NCI-H510A treated with DMSO at 0.1 percent for 48 hours (cell line): ENCODE measurements at regions not wholly inside any gene's neighbourhood (a gene's known extent, or its start where the extent isn't known, plus 50 kb on each side); places are given as distances from the start of the nearest gene placed in this dataset.

Experiments used
- DNase-seq: peaks from one replicate; lab custom pipeline; 2025; lab: John Stamatoyannopoulos, UW

DNA sequence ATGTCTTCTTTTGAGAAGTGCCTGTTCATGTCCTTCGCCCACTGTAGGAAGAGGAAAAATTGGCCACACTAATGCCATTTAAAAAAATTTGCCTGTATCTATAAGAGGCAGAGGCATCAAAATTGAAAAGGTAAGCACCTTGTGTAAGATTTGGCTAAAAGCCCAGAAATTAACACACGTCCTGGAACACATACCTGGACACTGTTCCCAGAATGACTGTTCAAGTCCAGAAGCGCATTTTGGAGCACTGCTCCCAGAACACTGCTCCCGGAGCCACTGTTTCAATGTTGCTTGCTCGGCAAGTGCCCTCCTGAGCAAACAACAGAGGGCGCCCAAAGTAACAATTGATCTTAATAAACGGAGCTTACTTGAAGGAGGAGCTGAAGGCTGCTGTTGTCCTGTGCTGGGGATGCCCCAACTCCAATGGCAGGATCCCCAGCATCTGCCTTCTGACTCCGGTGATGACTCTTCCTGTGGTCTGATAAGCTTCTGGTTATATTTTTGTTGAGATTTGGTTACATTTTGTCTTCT lies 1958.6 kb downstream of the C4orf33 start:
- no peak for DNase-seq

GRCh38 chr4:131061734-131062133 lies 1965.8 kb downstream of the C4orf33 start:
- DNase-seq, result no peak

DNA sequence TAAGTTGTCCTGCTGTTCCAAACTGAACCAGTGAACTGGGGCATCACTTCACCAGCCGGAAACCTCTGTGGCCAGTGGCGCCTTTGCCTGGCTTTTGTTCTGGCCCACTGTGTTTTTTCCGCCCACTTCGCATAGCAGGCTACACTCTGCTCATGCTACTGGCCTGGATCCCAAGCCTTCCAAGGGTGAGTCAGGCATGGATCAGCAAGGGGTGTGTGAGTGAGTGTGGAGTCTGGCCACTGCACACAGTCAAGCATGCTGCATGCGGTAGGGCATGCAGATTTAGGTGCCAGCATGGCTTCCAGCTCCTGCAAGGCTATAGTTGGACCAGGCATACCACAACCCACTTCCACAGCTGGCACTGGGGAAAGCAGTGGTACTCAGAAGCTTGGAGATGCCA lies 1967.9 kb downstream of the C4orf33 start:
- DNase-seq, result no peak

DNA sequence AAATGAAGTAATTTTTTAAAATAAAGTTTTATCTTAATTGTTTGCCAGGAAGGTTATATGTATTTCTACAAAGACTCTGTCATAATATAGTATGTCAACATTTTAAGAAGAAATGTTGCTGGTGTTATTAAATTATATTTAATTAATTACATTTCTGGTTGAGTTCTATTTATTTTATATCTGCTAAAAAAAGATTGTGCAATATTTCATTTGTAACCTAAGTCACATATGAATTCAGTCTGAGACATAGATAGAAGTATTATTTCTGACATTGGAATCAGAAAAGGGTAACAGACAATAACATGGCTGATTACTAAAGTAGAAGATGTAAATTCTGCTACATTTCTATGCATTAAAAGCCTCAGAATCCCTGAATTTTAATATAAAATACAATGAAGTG lies 1985.1 kb downstream of the C4orf33 start:
- DNase-seq, result no peak

DNA sequence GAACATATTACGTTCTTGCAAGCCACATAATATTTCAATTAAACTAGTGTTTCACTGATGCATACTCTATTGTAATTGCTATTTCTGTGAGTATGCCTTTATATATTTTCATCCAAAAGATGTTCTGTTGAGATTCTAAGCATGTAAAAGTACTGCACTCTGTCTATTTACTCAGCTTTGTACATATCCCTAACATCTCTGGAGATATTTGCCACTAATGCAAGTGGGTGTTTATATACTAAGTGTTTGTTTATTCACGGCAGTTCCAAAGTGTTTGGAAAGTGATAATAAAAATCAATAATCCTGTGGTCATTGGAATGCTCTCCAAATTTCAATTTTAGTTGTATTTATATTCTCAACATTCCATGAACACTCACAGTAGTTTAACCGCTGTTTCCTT lies 1989.0 kb downstream of the C4orf33 start:
- peak; percentile 31 for DNase-seq

- peak; percentile 34 for DNase-seq
These were observed 1995.9 kb downstream of the C4orf33 start for GRCh38 chr4:131091896-131092295.

DNA sequence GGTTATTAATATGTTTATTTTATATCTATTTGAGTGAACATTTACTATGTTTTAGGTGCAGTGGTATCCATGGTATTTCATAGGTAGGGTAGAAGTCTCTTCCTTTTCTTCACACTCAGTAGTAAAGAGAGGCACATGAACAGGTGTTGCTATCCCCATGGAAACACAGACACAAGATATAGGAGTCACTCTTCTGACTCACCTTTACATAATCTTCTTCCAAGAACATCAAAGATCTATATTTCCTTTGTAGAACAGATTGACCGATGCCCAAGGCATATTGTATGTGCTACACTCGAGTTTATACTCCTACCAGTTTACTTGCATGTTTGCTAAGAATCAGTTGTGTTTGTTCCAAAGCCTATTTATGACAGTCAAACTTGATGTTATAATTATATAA lies 1997.4 kb downstream of the C4orf33 start:
- DNase-seq, result peak; percentile 2

- DNase-seq, result no peak
These were observed 2003.0 kb downstream of the C4orf33 start for GRCh38 chr4:131098976-131099375.

DNA sequence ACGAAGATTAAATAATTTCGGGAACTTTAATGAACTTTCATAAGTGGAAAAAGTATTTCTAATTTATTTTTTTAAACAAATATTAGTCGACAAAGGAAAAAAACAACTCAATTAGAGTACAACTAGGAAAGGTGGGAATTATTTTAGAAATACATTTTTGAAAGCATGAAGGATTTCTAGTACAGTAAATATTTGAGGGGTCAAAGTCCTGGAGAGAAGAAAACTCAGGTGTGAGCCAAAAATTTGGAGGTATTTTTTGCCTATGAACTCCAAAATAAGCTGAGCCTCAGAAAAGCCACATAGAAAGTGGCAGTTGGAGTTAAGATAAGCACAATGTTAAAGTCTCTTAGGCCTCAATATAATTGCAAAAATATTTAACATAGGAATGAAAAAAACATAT lies 2017.3 kb downstream of the C4orf33 start:
- DNase-seq, result no peak

- DNase-seq, result no peak
These were observed 2017.8 kb downstream of the C4orf33 start for GRCh38 chr4:131113704-131114103.

DNA sequence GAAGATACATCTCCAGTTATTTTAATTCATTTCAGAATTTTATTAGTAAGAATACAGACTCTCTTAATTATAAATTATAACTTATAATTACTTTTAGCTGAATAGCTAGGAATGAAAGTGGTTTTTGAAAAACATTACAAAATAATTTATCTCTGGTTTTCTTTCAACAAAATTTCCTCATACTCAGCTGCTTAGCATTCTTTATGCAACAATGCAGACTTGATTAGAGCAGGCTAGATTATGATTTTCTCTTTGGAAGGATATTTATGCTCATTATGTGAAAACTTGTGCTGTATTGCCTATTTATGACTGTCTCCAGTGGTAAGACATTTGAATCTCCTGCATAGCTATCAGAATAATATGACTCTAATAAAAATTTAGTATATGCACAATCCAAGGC lies 2023.7 kb downstream of the C4orf33 start:
- DNase-seq, result no peak

DNA sequence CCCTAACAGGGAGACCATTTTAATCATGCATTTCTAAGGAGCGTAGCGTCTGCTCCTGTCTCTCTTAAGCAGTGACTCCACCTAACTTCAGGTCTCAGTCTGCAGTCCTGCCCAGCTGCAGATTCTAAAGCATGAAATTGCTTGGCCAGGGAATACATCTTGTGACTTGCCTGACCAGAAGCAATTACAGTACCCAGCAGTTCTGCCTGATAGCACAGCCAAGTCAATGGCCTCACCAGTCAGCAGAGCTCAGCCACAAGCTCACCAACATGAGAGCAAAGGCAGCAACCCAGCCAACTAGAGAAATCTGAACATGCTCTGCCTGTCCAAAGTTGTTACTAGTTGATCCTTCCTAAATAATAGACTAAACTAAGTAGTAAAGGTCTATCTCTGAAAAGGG lies 2011.9 kb upstream of the PCDH10 start:
- DNase-seq, result no peak

DNA sequence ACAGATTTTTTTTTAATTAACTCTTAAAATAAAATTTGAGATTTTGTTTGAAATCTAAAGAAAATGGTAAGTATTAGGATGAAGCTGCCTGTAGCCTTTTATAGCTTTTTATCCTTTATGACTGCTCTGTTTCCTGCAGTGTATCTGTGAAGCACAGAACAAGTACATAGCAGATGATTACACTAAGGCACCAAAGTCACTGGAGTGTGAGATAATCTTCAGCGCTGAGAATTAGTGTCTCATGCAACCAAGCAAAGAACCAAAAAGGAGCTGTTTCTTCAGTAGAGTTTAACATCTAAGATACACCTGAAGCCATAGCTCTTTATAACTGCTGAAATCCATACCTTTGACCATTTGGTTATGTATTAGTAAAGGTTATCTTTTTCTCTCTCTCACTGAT lies 1989.8 kb upstream of the PCDH10 start:
- no peak for DNase-seq

DNA sequence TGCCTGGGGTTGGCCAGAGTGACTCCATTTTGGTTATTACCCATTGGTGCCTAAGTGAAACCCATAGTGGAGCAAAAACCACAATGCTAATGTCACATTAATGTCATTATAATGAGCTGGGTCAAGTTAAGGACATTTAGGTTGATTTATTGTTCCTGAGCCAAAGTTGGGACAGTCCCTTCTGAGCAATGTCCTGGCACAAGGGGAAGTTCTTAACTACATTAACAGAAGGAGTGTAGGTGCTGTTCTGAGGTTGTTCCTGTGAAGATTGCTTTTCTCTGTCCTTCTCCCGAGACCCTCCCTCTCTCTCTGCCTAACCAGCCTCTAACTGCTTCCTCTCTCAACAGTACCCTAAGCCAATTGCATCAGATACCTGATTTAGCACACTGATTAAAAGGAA lies 1956.8 kb upstream of the PCDH10 start:
- no peak for DNase-seq

- no peak for DNase-seq
These were observed 1941.5 kb upstream of the PCDH10 start for GRCh38 chr4:131207589-131207988.

DNA sequence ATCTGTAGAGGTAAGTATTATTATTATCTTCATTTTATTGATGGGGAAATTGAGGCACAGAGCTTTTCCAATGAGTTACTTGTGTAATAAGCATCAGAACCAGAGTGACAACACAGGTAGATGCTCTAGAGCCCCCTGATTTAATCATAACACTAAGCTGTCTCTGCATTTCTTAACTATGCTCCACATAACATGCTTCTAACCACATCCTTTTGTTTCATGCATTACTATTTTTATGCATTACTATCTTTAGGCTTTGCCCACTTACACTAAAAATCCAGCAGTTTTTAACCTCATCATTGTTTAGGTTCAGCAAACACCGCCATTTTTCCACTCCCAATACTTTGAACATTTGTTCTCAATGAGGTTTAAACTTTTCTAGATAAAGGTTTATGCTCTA lies 1900.8 kb upstream of the PCDH10 start:
- no peak for DNase-seq

GRCh38 chr4:131251321-131251720 lies 1897.8 kb upstream of the PCDH10 start:
- no peak for DNase-seq

DNA sequence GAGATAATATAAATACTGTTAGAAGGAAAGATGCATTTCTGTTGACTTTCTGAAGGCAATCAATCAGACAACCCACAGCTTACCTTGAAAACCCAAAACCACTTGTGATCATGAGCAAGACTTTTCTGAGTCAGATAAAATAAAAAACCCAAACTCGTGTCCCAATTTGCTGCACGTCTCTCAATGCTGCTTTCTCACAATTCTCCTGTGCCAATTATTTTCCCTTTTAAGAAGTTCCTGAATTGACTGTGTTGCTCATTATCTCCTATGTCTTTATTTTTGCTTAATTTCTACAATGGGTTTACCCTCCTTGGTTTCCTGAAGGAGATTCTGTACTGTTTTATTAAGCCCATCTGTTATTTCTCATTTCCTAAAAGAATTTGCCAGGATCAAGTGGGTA lies 1891.9 kb upstream of the PCDH10 start:
- no peak for DNase-seq

GRCh38 chr4:131258361-131258760 lies 1890.7 kb upstream of the PCDH10 start:
- DNase-seq, result no peak

GRCh38 chr4:131288441-131288840 lies 1860.7 kb upstream of the PCDH10 start:
- DNase-seq, result no peak

DNA sequence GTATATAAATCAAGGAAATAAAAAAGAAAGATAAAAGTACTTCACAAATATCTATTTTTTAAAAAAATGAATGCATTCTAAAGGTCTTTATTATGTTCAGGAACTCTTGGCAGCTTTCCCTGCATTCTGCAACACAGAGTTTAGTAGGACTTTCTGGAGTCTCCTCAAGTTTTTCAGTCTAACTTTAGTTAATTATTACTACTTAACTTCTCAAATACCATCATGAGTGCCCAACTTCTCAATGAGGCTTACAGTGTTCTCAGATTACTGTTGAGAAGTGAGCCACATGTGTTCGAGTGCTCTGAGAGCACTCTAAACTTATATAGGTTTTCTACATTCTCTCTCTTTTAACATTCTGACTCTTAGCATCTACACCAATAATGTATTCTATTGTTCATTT lies 1852.9 kb upstream of the PCDH10 start:
- no peak for DNase-seq

- DNase-seq, result no peak
These were observed 1847.0 kb upstream of the PCDH10 start for GRCh38 chr4:131302108-131302507.

- DNase-seq, result no peak
These were observed 1844.4 kb upstream of the PCDH10 start for GRCh38 chr4:131304686-131305085.

DNA sequence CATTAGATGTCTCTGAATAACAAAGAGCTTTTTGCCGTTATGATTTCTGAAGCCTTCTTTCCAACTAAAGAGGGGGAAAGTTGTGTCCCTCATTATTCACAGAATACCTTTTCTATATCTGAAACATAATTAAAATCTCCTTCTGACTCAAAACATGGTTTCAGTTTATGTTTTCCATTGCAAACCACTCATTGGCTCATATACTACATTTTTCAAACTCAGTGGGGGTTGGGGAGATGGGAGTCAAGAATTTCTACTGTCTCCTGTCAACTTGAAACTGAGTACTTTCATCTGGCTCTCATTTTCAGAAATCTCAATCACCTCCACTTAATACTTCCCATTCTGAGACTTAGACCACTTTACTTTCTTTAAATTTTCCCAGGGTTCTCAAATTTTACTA lies 1839.5 kb upstream of the PCDH10 start:
- no peak for DNase-seq

GRCh38 chr4:131316086-131316485 lies 1833.0 kb upstream of the PCDH10 start:
- DNase-seq, result no peak
